Neural cell (in vitro differentiated cells): ENCODE measurements at regions not wholly inside any gene's neighbourhood (a gene's known extent, or its start where the extent isn't known, plus 50 kb on each side); places are given as distances from the start of the nearest gene placed in this dataset.

Source experiments
- H2AFZ ChIP-seq: fragments of 200-600, 300-800 bp; sonication (generic), shearing (Covaris generic); 2 replicates; pipeline ENCODE4 v1.6.0; 2014; ENCODE audit warnings: low read depth, mild to moderate bottlenecking, antibody characterized with exemption, low read length, moderate library complexity
- H3F3A ChIP-seq: fragments of 200-600 bp; shearing (Covaris generic); 2 replicates; pipeline ENCODE4 v1.6.1; 2016; ENCODE audit warnings: mild to moderate bottlenecking, moderate library complexity, mixed read lengths, antibody characterized with exemption, low read length; ENCODE audit not compliant: insufficient read depth, poor library complexity, severe bottlenecking
- H3K27ac ChIP-seq: fragments of 200-600, 300-800 bp; sonication (generic), shearing (Covaris generic); 2 replicates; pipeline ENCODE4 v1.5.1; 2014; ENCODE audit warnings: mild to moderate bottlenecking, low read length, moderate library complexity
- H3K27me3 ChIP-seq: fragments of 300-800, 200-600 bp; sonication (generic), shearing (Covaris generic); 2 replicates; pipeline ENCODE4 v1.6.0; 2014; ENCODE audit warnings: mild to moderate bottlenecking, low read depth, low read length, moderate library complexity; ENCODE audit not compliant: insufficient read depth
- H3K36me3 ChIP-seq: fragments of 300-800, 200-600 bp; sonication (generic), shearing (Covaris generic); 2 replicates; pipeline ENCODE4 v1.5.1; 2014; ENCODE audit warnings: mild to moderate bottlenecking, antibody characterized with exemption, low read length, moderate library complexity; ENCODE audit not compliant: insufficient read depth
- H3K4me2 ChIP-seq: fragments of 300-800, 200-600 bp; sonication (generic), shearing (Covaris generic); 2 replicates; pipeline ENCODE4 v1.6.0; 2014; ENCODE audit warnings: mild to moderate bottlenecking, low read length
- H3K4me3 ChIP-seq: fragments of 300-800, 200-600 bp; sonication (generic), shearing (Covaris generic); 2 replicates; pipeline ENCODE4 v1.5.1; 2014; ENCODE audit warnings: mild to moderate bottlenecking, low read length, moderate library complexity
- H3K79me2 ChIP-seq: fragments of 200-600 bp; shearing (Covaris generic); replicated peaks from 2 replicates; pipeline ENCODE4 v1.6.0; 2014; ENCODE audit warnings: mild to moderate bottlenecking, low read length, moderate library complexity; ENCODE audit not compliant: insufficient read depth
- H3K9ac ChIP-seq: fragments of 300-800, 200-600 bp; sonication (generic), shearing (Covaris generic); 2 replicates; pipeline ENCODE4 v1.6.1; 2016; ENCODE audit warnings: mild to moderate bottlenecking, low read length, mixed read lengths
- H3K9me2 ChIP-seq: fragments of 200-600 bp; shearing (Covaris generic); 2 replicates; pipeline ENCODE4 v1.6.1; 2016; ENCODE audit warnings: mild to moderate bottlenecking, low read length, mixed read lengths; ENCODE audit not compliant: insufficient read depth
- H3K9me3 ChIP-seq: fragments of 200-600, 300-800 bp; sonication (generic), shearing (Covaris generic); 2 replicates; pipeline ENCODE4 v1.6.1; 2016; ENCODE audit warnings: mild to moderate bottlenecking, mixed run types, low read length, moderate library complexity, mixed read lengths
- H4K20me1 ChIP-seq: fragments of 200-600 bp; shearing (Covaris generic); 2 replicates; pipeline ENCODE4 v1.6.1; 2016; ENCODE audit warnings: mild to moderate bottlenecking, mixed run types; ENCODE audit not compliant: insufficient read depth
- EP300 ChIP-seq: fragments of 450-650 bp; conservative IDR thresholded peaks from 2 replicates; pipeline ENCODE4 v1.6.1; 2014; ENCODE audit warnings: antibody characterized with exemption, mild to moderate bottlenecking, moderate library complexity; ENCODE audit not compliant: poor library complexity, severe bottlenecking
- EZH2 ChIP-seq: fragments of 200-600, 300-800 bp; shearing (Covaris generic), sonication (generic); IDR thresholded peaks from 2 replicates; pipeline ENCODE4 v1.6.1; 2014; ENCODE audit warnings: antibody characterized with exemption, low read length, borderline replicate concordance, mild to moderate bottlenecking; ENCODE audit not compliant: insufficient read depth, poor library complexity, severe bottlenecking
- MXI1 ChIP-seq: fragments of 450-650 bp; conservative IDR thresholded peaks from 2 replicates; pipeline ENCODE4 v1.6.1; 2014; ENCODE audit warnings: antibody characterized with exemption, mild to moderate bottlenecking; ENCODE audit not compliant: poor library complexity, severe bottlenecking
- POLR2AphosphoS5 ChIP-seq: IDR thresholded peaks from 2 replicates; pipeline ENCODE4 v1.6.1; 2012
- RAD21 ChIP-seq: fragments of 450-650 bp; conservative IDR thresholded peaks from 2 replicates; pipeline ENCODE4 v1.6.1; 2014; ENCODE audit warnings: antibody characterized with exemption, mild to moderate bottlenecking, moderate library complexity
- SMC3 ChIP-seq: fragments of 450-650 bp; conservative IDR thresholded peaks from 2 replicates; pipeline ENCODE4 v1.6.1; 2014; ENCODE audit warnings: antibody characterized with exemption, mild to moderate bottlenecking, moderate library complexity; ENCODE audit not compliant: poor library complexity
- TAF1 ChIP-seq: IDR thresholded peaks from 2 replicates; pipeline ENCODE4 v1.6.1; 2012; ENCODE audit warnings: low read depth
- TF ChIP-seq, protein P1 (sequence below): IDR thresholded peaks from 2 replicates; pipeline ENCODE4 v1.6.1; 2012; ENCODE audit warnings: borderline replicate concordance
- TF ChIP-seq, protein P2 (sequence below): fragments of 450-650 bp; IDR thresholded peaks from 2 replicates; pipeline ENCODE4 v1.5.1; 2014; ENCODE audit warnings: antibody characterized with exemption, mild to moderate bottlenecking, moderate library complexity; ENCODE audit not compliant: poor library complexity, severe bottlenecking

DNA sequence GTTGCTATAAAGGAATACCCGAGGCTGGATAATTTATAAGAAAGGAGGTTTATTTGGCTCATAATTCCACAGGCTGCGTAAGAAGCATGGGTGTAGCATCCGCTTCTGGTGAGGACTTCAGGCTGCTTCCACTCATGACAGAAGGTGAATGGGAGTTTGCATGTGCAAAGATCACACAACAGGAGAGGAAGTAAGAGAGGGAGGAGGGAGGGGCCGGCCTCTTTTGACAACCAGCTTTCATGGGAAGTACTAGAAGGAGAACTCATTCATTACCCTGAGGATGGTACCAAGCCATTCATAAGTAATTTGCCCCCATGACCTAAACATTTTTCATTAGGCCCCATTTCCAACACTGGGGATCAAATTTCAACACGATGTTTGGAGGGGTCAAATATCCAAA lies 386.8 kb upstream of the NETO1 start:
- H3K36me3 ChIP-seq: no peaks in the 10 kb centered on the region
- no peak overlapping the region for H3K9ac ChIP-seq
- no peaks in the 10 kb centered on the region for H3K9me2 ChIP-seq
- H3K79me2 ChIP-seq: no peaks in the 10 kb centered on the region
- H3K9me3 ChIP-seq: no peaks in the 10 kb centered on the region
- H4K20me1 ChIP-seq: no peaks in the 10 kb centered on the region
- TF ChIP-seq, protein P1, sequence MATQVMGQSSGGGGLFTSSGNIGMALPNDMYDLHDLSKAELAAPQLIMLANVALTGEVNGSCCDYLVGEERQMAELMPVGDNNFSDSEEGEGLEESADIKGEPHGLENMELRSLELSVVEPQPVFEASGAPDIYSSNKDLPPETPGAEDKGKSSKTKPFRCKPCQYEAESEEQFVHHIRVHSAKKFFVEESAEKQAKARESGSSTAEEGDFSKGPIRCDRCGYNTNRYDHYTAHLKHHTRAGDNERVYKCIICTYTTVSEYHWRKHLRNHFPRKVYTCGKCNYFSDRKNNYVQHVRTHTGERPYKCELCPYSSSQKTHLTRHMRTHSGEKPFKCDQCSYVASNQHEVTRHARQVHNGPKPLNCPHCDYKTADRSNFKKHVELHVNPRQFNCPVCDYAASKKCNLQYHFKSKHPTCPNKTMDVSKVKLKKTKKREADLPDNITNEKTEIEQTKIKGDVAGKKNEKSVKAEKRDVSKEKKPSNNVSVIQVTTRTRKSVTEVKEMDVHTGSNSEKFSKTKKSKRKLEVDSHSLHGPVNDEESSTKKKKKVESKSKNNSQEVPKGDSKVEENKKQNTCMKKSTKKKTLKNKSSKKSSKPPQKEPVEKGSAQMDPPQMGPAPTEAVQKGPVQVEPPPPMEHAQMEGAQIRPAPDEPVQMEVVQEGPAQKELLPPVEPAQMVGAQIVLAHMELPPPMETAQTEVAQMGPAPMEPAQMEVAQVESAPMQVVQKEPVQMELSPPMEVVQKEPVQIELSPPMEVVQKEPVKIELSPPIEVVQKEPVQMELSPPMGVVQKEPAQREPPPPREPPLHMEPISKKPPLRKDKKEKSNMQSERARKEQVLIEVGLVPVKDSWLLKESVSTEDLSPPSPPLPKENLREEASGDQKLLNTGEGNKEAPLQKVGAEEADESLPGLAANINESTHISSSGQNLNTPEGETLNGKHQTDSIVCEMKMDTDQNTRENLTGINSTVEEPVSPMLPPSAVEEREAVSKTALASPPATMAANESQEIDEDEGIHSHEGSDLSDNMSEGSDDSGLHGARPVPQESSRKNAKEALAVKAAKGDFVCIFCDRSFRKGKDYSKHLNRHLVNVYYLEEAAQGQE: no peak
- no peak for TF ChIP-seq RAD21
- no peak overlapping the region for H3K27ac ChIP-seq
- H2AFZ ChIP-seq: no peak overlapping the region
- H3F3A ChIP-seq: no peaks in the 10 kb centered on the region
- H3K4me2 ChIP-seq: no peak overlapping the region
- H3K27me3 ChIP-seq: no peaks in the 10 kb centered on the region
- H3K4me3 ChIP-seq: no peak overlapping the region

DNA sequence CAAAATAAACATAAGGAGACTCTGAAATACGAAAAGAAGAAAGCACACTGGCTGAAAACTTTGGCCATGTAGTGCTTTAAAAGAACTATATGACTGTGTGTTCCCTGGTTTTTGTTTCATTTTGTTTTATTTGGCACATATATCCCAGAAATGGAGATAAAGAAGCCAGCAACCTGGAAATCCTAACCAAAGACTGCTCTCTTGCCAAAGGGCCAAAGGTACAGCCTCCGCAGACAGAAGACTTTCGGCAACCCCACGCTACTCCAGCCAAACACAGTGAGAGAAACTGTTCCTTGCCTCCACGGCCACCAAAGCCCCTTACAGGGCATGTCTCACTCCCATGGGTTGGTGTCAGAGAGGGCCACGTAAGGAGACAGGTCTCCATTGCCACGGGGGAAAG lies 381.2 kb upstream of the NETO1 start:
- Histone ChIP-seq H3K36me3 (no peaks in the 10 kb centered on the region), H3K9ac (no peak overlapping the region), H3K4me3 (no peak overlapping the region), H3K27me3 (no peaks in the 10 kb centered on the region), H4K20me1 (no peaks in the 10 kb centered on the region), H3K27ac (no peak overlapping the region), H3K9me2 (no peaks in the 10 kb centered on the region), H3K9me3 (no peaks in the 10 kb centered on the region), H3K79me2 (no peaks in the 10 kb centered on the region), H2AFZ (no peak overlapping the region), H3F3A (no peaks in the 10 kb centered on the region), H3K4me2 (no peak overlapping the region)
- TF ChIP-seq, protein P2, sequence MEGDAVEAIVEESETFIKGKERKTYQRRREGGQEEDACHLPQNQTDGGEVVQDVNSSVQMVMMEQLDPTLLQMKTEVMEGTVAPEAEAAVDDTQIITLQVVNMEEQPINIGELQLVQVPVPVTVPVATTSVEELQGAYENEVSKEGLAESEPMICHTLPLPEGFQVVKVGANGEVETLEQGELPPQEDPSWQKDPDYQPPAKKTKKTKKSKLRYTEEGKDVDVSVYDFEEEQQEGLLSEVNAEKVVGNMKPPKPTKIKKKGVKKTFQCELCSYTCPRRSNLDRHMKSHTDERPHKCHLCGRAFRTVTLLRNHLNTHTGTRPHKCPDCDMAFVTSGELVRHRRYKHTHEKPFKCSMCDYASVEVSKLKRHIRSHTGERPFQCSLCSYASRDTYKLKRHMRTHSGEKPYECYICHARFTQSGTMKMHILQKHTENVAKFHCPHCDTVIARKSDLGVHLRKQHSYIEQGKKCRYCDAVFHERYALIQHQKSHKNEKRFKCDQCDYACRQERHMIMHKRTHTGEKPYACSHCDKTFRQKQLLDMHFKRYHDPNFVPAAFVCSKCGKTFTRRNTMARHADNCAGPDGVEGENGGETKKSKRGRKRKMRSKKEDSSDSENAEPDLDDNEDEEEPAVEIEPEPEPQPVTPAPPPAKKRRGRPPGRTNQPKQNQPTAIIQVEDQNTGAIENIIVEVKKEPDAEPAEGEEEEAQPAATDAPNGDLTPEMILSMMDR: no peak
- TF ChIP-seq TAF1 (no peak), MXI1 (no peak), RAD21 (no peak), SMC3 (no peak), EP300 (no peak), EZH2 (no peak), POLR2AphosphoS5 (no peak)
- TF ChIP-seq, protein P1: no peak
